WTC11 (cell line): ENCODE measurements at regions not wholly inside any gene's neighbourhood (a gene's known extent, or its start where the extent isn't known, plus 50 kb on each side); places are given as distances from the start of the nearest gene placed in this dataset.

Source experiments
- ATF1 ChIP-seq: sonication (generic); formaldehyde crosslinking; IDR thresholded peaks from 2 replicates; pipeline ENCODE4 v1.8.1; 2023; ENCODE audit warnings: mild to moderate bottlenecking, moderate library complexity, missing genetic modification reagents
- ATF6 ChIP-seq: sonication (generic); formaldehyde crosslinking; IDR thresholded peaks from 2 replicates; pipeline ENCODE4 v1.8.1; 2023; ENCODE audit warnings: mild to moderate bottlenecking, missing genetic modification reagents
- CBFB ChIP-seq: sonication (generic); formaldehyde crosslinking; IDR thresholded peaks from 2 replicates; pipeline ENCODE4 v1.8.1; 2022; ENCODE audit warnings: mild to moderate bottlenecking, low read depth, missing genetic modification reagents
- ESRRA ChIP-seq: sonication (generic); formaldehyde crosslinking; IDR thresholded peaks from 2 replicates; pipeline ENCODE4 v1.8.1; 2022; ENCODE audit warnings: mild to moderate bottlenecking, missing genetic modification reagents, borderline replicate concordance
- FOXJ3 ChIP-seq: sonication (generic); formaldehyde crosslinking; IDR thresholded peaks from 2 replicates; pipeline ENCODE4 v1.9.0; 2021; ENCODE audit warnings: missing genetic modification reagents, mild to moderate bottlenecking, borderline replicate concordance
- FOXK1 ChIP-seq: sonication (generic); formaldehyde crosslinking; IDR thresholded peaks from 2 replicates; pipeline ENCODE4 v1.8.0; 2022; ENCODE audit warnings: mild to moderate bottlenecking, moderate library complexity, missing genetic modification reagents
- GRHL2 ChIP-seq: fragments of 250-450 bp; sonication (Bioruptor Pico); IDR thresholded peaks from 2 replicates; pipeline ENCODE4 v1.8.0; 2022; ENCODE audit warnings: mild to moderate bottlenecking, moderate library complexity; ENCODE audit not compliant: insufficient replicate concordance, severe bottlenecking
- MLX ChIP-seq: sonication (generic); formaldehyde crosslinking; IDR thresholded peaks from 2 replicates; pipeline ENCODE4 v1.8.1; 2023; ENCODE audit warnings: mild to moderate bottlenecking, missing genetic modification reagents, moderate library complexity
- SP1 ChIP-seq: sonication (generic); formaldehyde crosslinking; conservative IDR thresholded peaks from 2 replicates; pipeline ENCODE4 v1.8.1; 2022; ENCODE audit warnings: missing genetic modification reagents
- TEAD4 ChIP-seq: sonication (generic); formaldehyde crosslinking; IDR thresholded peaks from 2 replicates; pipeline ENCODE4 v1.8.0; 2022; ENCODE audit warnings: mild to moderate bottlenecking, missing genetic modification reagents
- ZNF232 ChIP-seq: sonication (generic); formaldehyde crosslinking; IDR thresholded peaks from 2 replicates; pipeline ENCODE4 v1.8.0; 2022; ENCODE audit warnings: mild to moderate bottlenecking, missing genetic modification reagents
- TF ChIP-seq, protein P1 (sequence below): fragments of 200-600 bp; IDR thresholded peaks from 2 replicates; pipeline ENCODE4 v1.8.0; 2022; ENCODE audit warnings: antibody characterized with exemption
- TF ChIP-seq, protein P2 (sequence below): sonication (generic); formaldehyde crosslinking; conservative IDR thresholded peaks from 2 replicates; pipeline ENCODE4 v1.8.1; 2022; ENCODE audit warnings: mild to moderate bottlenecking, missing genetic modification reagents
- TF ChIP-seq, protein P3 (sequence below): sonication (generic); formaldehyde crosslinking; IDR thresholded peaks from 2 replicates; pipeline ENCODE4 v1.8.1; 2023; ENCODE audit warnings: mild to moderate bottlenecking, missing genetic modification reagents, moderate library complexity

GRCh38 chr6:153215242-153215641 lies 84.2 kb upstream of the RGS17 start:
- TF ChIP-seq ZNF232 (CRISPR knock-in tag) (no peak), ATF6 (CRISPR knock-in tag) (no peak), SP1 (CRISPR knock-in tag) (no peak), MLX (no peak), ATF1 (CRISPR knock-in tag) (no peak), FOXK1 (CRISPR knock-in tag) (no peak), CBFB (no peak), GRHL2 (CRISPR knock-in tag) (no peak), ESRRA (CRISPR knock-in tag) (no peak), TEAD4 (CRISPR knock-in tag) (no peak), FOXJ3 (no peak)
- TF ChIP-seq, protein P1, sequence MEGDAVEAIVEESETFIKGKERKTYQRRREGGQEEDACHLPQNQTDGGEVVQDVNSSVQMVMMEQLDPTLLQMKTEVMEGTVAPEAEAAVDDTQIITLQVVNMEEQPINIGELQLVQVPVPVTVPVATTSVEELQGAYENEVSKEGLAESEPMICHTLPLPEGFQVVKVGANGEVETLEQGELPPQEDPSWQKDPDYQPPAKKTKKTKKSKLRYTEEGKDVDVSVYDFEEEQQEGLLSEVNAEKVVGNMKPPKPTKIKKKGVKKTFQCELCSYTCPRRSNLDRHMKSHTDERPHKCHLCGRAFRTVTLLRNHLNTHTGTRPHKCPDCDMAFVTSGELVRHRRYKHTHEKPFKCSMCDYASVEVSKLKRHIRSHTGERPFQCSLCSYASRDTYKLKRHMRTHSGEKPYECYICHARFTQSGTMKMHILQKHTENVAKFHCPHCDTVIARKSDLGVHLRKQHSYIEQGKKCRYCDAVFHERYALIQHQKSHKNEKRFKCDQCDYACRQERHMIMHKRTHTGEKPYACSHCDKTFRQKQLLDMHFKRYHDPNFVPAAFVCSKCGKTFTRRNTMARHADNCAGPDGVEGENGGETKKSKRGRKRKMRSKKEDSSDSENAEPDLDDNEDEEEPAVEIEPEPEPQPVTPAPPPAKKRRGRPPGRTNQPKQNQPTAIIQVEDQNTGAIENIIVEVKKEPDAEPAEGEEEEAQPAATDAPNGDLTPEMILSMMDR, result no peak
- TF ChIP-seq, protein P2, sequence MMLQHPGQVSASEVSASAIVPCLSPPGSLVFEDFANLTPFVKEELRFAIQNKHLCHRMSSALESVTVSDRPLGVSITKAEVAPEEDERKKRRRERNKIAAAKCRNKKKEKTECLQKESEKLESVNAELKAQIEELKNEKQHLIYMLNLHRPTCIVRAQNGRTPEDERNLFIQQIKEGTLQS (CRISPR knock-in tag), result no peak
- TF ChIP-seq, protein P3, sequence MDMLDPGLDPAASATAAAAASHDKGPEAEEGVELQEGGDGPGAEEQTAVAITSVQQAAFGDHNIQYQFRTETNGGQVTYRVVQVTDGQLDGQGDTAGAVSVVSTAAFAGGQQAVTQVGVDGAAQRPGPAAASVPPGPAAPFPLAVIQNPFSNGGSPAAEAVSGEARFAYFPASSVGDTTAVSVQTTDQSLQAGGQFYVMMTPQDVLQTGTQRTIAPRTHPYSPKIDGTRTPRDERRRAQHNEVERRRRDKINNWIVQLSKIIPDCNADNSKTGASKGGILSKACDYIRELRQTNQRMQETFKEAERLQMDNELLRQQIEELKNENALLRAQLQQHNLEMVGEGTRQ, result no peak
